SK-N-SH (cell line): ENCODE measurements at regions not wholly inside any gene's neighbourhood (a gene's known extent, or its start where the extent isn't known, plus 50 kb on each side); places are given as distances from the start of the nearest gene placed in this dataset.
A peak's percentile ranks its signal among the peaks of the same experiment; 100 is the strongest.

Experiments
- EP300 ChIP-seq, 2 experiments: IDR thresholded peaks; 2 replicates each; pipeline versions ENCODE4 v1.4.0 to v1.6.1; 2012; ENCODE audit warnings: borderline replicate concordance in 1 of 2, low read depth in 1 of 2, low read length in 1 of 2
- EZH2phosphoT487 ChIP-seq: fragments of 200-600 bp; sonication (generic); IDR thresholded peaks from 2 replicates; pipeline ENCODE4 v1.6.1; 2017; ENCODE audit warnings: low read depth, mixed run types, mild to moderate bottlenecking, antibody characterized with exemption, moderate library complexity, borderline replicate concordance
- GABPA ChIP-seq: IDR thresholded peaks from 2 replicates; pipeline ENCODE4 v1.4.0; 2012; ENCODE audit warnings: low read depth, mild to moderate bottlenecking
- JUND ChIP-seq: IDR thresholded peaks from 2 replicates; pipeline ENCODE4 v1.4.0; 2012
- POLR2AphosphoS5 ChIP-seq: IDR thresholded peaks from 2 replicates; pipeline ENCODE4 v1.6.1; 2012; ENCODE audit warnings: low read depth, low read length
- RAD21 ChIP-seq: IDR thresholded peaks from 2 replicates; pipeline ENCODE4 v1.6.1; 2012; ENCODE audit warnings: mild to moderate bottlenecking, low read length
- SMC3 ChIP-seq: IDR thresholded peaks from 2 replicates; pipeline ENCODE4 v1.6.1; 2012; ENCODE audit warnings: low read depth, low read length, improper control_type of control experiment
- TAF1 ChIP-seq: IDR thresholded peaks from 2 replicates; pipeline ENCODE4 v1.6.1; 2012; ENCODE audit warnings: low read depth, mild to moderate bottlenecking, low read length, moderate library complexity, borderline replicate concordance
- TEAD4 ChIP-seq: IDR thresholded peaks from 2 replicates; pipeline ENCODE4 v1.4.0; 2012; ENCODE audit warnings: mild to moderate bottlenecking, borderline replicate concordance; ENCODE audit not compliant: insufficient read depth
- YY1 ChIP-seq: IDR thresholded peaks from 2 replicates; pipeline ENCODE4 v1.4.0; 2012; ENCODE audit warnings: low read depth, mild to moderate bottlenecking
- TF ChIP-seq, protein P1 (sequence below): fragments of 200-600 bp; sonication (generic); IDR thresholded peaks from 2 replicates; pipeline ENCODE4 v1.6.1; 2017; ENCODE audit warnings: antibody characterized with exemption, mild to moderate bottlenecking, moderate library complexity
- TF ChIP-seq, protein P2 (sequence below): IDR thresholded peaks from 2 replicates; pipeline ENCODE4 v1.4.0; 2012; ENCODE audit warnings: low read depth
- TF ChIP-seq, protein P3 (sequence below): fragments of 150-350 bp; IDR thresholded peaks from 2 replicates; pipeline ENCODE4 v1.6.1; 2017; ENCODE audit warnings: antibody characterized with exemption, low read length, low read depth, borderline replicate concordance

DNA sequence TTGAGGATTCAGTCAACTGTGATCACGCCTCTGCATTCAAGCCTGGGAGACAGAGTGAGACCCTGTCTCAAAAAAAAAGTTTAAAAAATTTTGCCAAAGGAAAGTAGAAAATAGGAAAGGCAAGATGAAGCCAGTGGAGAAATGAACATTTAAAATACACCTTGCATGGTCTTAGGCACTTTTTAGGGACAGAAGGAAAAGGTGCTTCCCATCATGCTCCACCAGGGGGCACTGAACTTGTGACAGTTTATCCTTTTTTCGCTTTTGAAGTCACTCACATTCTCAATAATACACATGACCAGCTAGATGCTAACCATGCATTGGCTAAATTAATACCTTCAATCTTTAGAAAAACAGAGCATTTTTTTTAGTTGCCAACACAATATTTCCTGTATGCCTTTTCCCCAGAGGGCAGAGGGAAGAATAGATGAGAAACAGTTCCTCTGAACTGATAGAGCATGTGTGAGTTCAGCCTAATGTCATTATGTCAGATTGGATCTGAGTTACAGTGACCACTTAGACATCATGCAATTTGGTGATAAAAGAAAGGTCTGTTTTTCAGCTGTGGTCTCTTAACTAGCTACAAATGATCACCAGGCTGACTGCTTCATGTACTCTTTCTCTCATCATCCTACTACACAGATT is 221.8 kb upstream of the SSTR1 start:
- TF ChIP-seq, protein P1, sequence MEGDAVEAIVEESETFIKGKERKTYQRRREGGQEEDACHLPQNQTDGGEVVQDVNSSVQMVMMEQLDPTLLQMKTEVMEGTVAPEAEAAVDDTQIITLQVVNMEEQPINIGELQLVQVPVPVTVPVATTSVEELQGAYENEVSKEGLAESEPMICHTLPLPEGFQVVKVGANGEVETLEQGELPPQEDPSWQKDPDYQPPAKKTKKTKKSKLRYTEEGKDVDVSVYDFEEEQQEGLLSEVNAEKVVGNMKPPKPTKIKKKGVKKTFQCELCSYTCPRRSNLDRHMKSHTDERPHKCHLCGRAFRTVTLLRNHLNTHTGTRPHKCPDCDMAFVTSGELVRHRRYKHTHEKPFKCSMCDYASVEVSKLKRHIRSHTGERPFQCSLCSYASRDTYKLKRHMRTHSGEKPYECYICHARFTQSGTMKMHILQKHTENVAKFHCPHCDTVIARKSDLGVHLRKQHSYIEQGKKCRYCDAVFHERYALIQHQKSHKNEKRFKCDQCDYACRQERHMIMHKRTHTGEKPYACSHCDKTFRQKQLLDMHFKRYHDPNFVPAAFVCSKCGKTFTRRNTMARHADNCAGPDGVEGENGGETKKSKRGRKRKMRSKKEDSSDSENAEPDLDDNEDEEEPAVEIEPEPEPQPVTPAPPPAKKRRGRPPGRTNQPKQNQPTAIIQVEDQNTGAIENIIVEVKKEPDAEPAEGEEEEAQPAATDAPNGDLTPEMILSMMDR: peak; percentile 61
- TF ChIP-seq EP300 (IDR thresholded peaks at IDR 0.05; ENCODE audit: borderline replicate concordance in 1 of 2, low read depth in 1 of 2, low read length in 1 of 2) (peak in 1 of 2 experiments; percentile 63; a peak in 2 of 4 replicates), SMC3 (peak; percentile 46), EZH2phosphoT487 (no peak), YY1 (no peak), POLR2AphosphoS5 (no peak), JUND (no peak), GABPA (no peak), TEAD4 (no peak), TAF1 (no peak), RAD21 (peak; percentile 49)
- TF ChIP-seq, protein P2, sequence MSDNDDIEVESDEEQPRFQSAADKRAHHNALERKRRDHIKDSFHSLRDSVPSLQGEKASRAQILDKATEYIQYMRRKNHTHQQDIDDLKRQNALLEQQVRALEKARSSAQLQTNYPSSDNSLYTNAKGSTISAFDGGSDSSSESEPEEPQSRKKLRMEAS: no peak
- TF ChIP-seq, protein P3, sequence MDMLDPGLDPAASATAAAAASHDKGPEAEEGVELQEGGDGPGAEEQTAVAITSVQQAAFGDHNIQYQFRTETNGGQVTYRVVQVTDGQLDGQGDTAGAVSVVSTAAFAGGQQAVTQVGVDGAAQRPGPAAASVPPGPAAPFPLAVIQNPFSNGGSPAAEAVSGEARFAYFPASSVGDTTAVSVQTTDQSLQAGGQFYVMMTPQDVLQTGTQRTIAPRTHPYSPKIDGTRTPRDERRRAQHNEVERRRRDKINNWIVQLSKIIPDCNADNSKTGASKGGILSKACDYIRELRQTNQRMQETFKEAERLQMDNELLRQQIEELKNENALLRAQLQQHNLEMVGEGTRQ: no peak
